ENCODE measurements at regions not wholly inside any gene's neighbourhood (a gene's known extent, or its start where the extent isn't known, plus 50 kb on each side); places are given as distances from the start of the nearest gene placed in this dataset.
A peak's percentile ranks its signal among the peaks of the same experiment; 100 is the strongest.

DNA sequence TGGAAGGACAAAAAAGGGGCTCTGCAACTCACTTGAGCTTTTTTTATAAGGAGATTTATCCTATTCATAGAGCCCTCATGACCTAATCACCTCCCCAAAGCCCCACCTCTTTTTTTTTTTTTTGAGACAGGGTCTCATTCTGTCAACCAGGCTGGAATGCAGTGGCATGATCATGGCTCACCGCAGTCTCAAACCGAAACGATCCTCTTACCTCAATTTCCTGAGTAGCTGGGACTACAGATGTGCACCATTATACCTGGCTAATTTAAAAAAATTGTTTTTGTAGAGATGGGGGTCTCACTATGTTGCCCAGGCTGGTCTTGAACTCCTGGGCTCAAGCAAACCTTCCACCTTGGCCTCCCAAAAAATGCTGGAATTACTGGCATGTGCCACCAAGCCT, 61.6 kb upstream of the PDGFRA start:
- TF ChIP-seq EZH2phosphoT487 (IDR thresholded peaks at IDR 0.05; ENCODE audit: borderline replicate concordance, low read length) (no peak), CTCF (IDR thresholded peaks at IDR 0.05; ENCODE audit: low read depth, low read length, poor library complexity, severe bottlenecking) (no peak)

GRCh38 chr4:54169176-54169575, 59.9 kb upstream of the PDGFRA start:
- peaks cover 50% of the 10 kb centered on the region for H3K4me1 ChIP-seq (ENCODE audit: control insufficient read depth, low read length)
- H3K9me2 ChIP-seq (replicated peaks; ENCODE audit: control insufficient read depth, low read length): no peaks in the 10 kb centered on the region
- TF ChIP-seq EZH2phosphoT487 (IDR thresholded peaks at IDR 0.05; ENCODE audit: borderline replicate concordance, low read length): no peak
- no peak overlapping the region for H3K4me2 ChIP-seq (ENCODE audit: low read length)
- no peak overlapping the region for H3K27ac ChIP-seq (ENCODE audit: low read depth, low read length)
- H3K79me2 ChIP-seq (ENCODE audit: control insufficient read depth, low read length): no peaks in the 10 kb centered on the region
- H3K9me3 ChIP-seq (ENCODE audit: control insufficient read depth, insufficient read depth, low read length): peaks cover 4% of the 10 kb centered on the region
- H3F3A ChIP-seq (ENCODE audit: control insufficient read depth, insufficient read depth): peaks cover 2% of the 10 kb centered on the region; the same call in 1 of the 2 replicates
- no peak overlapping the region for H3K4me3 ChIP-seq (ENCODE audit: low read length)
- H4K20me1 ChIP-seq (ENCODE audit: control insufficient read depth, insufficient read depth, low read depth, low read length): no peaks in the 10 kb centered on the region
- H3K27me3 ChIP-seq (ENCODE audit: control insufficient read depth, low read length): no peaks in the 10 kb centered on the region
- H3K36me3 ChIP-seq (ENCODE audit: control insufficient read depth, low read length): no peaks in the 10 kb centered on the region

More for the DNA sequence above, 61.6 kb upstream of the PDGFRA start:
- Histone ChIP-seq H3K9me3 (ENCODE audit: control insufficient read depth, insufficient read depth, low read length) (peaks cover 3% of the 10 kb centered on the region; the same call in 1 of the 2 replicates), H3K27ac (ENCODE audit: low read depth, low read length) (no peak overlapping the region), H3K9me2 (replicated peaks; ENCODE audit: control insufficient read depth, low read length) (no peaks in the 10 kb centered on the region), H3K79me2 (ENCODE audit: control insufficient read depth, low read length) (no peaks in the 10 kb centered on the region), H3F3A (ENCODE audit: control insufficient read depth, insufficient read depth) (no peaks in the 10 kb centered on the region), H3K36me3 (ENCODE audit: control insufficient read depth, low read length) (no peaks in the 10 kb centered on the region), H3K27me3 (ENCODE audit: control insufficient read depth, low read length) (no peaks in the 10 kb centered on the region), H3K4me3 (ENCODE audit: low read length) (no peak overlapping the region), H3K4me2 (ENCODE audit: low read length) (no peak overlapping the region), H3K4me1 (ENCODE audit: control insufficient read depth, low read length) (peaks cover 34% of the 10 kb centered on the region), H4K20me1 (ENCODE audit: control insufficient read depth, insufficient read depth, low read depth, low read length) (no peaks in the 10 kb centered on the region)

GRCh38 chr4:54172156-54172555, 56.9 kb upstream of the PDGFRA start:
- peaks cover 9% of the 10 kb centered on the region for H3F3A ChIP-seq (ENCODE audit: control insufficient read depth, insufficient read depth)
- H3K79me2 ChIP-seq (ENCODE audit: control insufficient read depth, low read length): no peaks in the 10 kb centered on the region
- H3K4me2 ChIP-seq (ENCODE audit: low read length): peak overlapping the region; percentile 67
- H3K27me3 ChIP-seq (ENCODE audit: control insufficient read depth, low read length): no peaks in the 10 kb centered on the region
- H4K20me1 ChIP-seq (ENCODE audit: control insufficient read depth, insufficient read depth, low read depth, low read length): no peaks in the 10 kb centered on the region
- H3K4me3 ChIP-seq (ENCODE audit: low read length): peak overlapping the region; percentile 39
- H3K9me2 ChIP-seq (replicated peaks; ENCODE audit: control insufficient read depth, low read length): no peaks in the 10 kb centered on the region
- H3K4me1 ChIP-seq (ENCODE audit: control insufficient read depth, low read length): peaks cover 78% of the 10 kb centered on the region
- H3K27ac ChIP-seq (ENCODE audit: low read depth, low read length): peak overlapping the region; percentile 52
- H3K36me3 ChIP-seq (ENCODE audit: control insufficient read depth, low read length): no peaks in the 10 kb centered on the region
- TF ChIP-seq EZH2phosphoT487 (IDR thresholded peaks at IDR 0.05; ENCODE audit: borderline replicate concordance, low read length) (no peak), CTCF (IDR thresholded peaks at IDR 0.05; ENCODE audit: low read depth, low read length, poor library complexity, severe bottlenecking) (no peak)
- peaks cover 18% of the 10 kb centered on the region for H3K9me3 ChIP-seq (ENCODE audit: control insufficient read depth, insufficient read depth, low read length)

DNA sequence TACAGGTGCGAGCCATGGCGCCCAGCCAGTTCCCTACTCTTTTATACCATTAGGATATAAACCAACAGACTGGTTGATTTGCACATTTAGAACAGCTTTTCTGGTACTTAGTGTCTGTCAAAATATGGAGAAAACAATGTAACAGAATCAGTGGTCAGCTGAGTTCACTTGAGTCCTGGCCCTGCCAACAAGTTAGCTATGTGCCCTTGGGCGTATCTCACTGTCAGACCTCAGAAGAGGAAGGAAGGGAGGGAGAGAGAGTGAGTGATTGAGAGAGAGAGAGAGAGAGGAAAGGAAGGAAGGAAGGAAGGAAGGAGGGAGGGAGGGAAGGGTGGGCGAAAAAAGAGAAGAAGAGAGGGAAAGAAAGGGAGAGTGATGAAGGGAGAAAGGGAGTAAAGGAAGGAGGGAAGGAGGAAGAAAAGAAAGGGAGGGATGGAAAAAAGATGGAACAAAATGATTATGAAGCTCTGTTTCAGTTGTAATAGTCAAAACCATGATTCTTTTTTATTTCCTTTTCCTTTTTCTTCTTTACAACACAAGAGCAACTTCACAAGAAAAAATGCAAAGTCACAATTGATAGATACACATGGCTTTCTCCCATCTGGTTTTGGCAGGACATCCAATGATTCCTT, 55.7 kb upstream of the PDGFRA start:
- H3K27ac ChIP-seq (ENCODE audit: low read depth, low read length): peak overlapping the region; percentile 26; the same call in 1 of the 2 replicates
- H3K9me3 ChIP-seq (ENCODE audit: control insufficient read depth, insufficient read depth, low read length): peaks cover 18% of the 10 kb centered on the region
- no peaks in the 10 kb centered on the region for H3K9me2 ChIP-seq (replicated peaks; ENCODE audit: control insufficient read depth, low read length)
- H3K4me1 ChIP-seq (ENCODE audit: control insufficient read depth, low read length): peaks cover 87% of the 10 kb centered on the region
- H3K27me3 ChIP-seq (ENCODE audit: control insufficient read depth, low read length): no peaks in the 10 kb centered on the region
- no peak overlapping the region for H3K4me3 ChIP-seq (ENCODE audit: low read length)
- H3K36me3 ChIP-seq (ENCODE audit: control insufficient read depth, low read length): no peaks in the 10 kb centered on the region
- H3K79me2 ChIP-seq (ENCODE audit: control insufficient read depth, low read length): no peaks in the 10 kb centered on the region
- peaks cover 11% of the 10 kb centered on the region for H3F3A ChIP-seq (ENCODE audit: control insufficient read depth, insufficient read depth)
- no peak for TF ChIP-seq EZH2phosphoT487 (IDR thresholded peaks at IDR 0.05; ENCODE audit: borderline replicate concordance, low read length)
- TF ChIP-seq CTCF (IDR thresholded peaks at IDR 0.05; ENCODE audit: low read depth, low read length, poor library complexity, severe bottlenecking): no peak
- peak overlapping the region; percentile 6 for H3K4me2 ChIP-seq (ENCODE audit: low read length)
- H4K20me1 ChIP-seq (ENCODE audit: control insufficient read depth, insufficient read depth, low read depth, low read length): no peaks in the 10 kb centered on the region

Data from DOHH2 (cell line).